ENCODE measurements at regions not wholly inside any gene's neighbourhood (a gene's known extent, or its start where the extent isn't known, plus 50 kb on each side); places are given as distances from the start of the nearest gene placed in this dataset.
"Not testable (repeated sequence)": the region's sequence is repeated elsewhere in the genome, so short reads cannot be mapped to it uniquely, and the experiment has no call there.

GRCh38 chr5:21419383-21419782, 1431.4 kb upstream of the CDH18 start:
- no peak overlapping the region for H3K4me3 ChIP-seq (replicated peaks; ENCODE audit: insufficient read depth, low read length)
- DNase-seq (ENCODE audit: low read depth in 1 of 2, low spot score in 1 of 2) = no peak
- TF ChIP-seq POLR2AphosphoS5 (IDR thresholded peaks at IDR 0.05; ENCODE audit: low read depth) (no peak), GABPA (IDR thresholded peaks at IDR 0.05; ENCODE audit: low read depth) (no peak), CTCF (IDR thresholded peaks at IDR 0.05; ENCODE audit: insufficient read depth, low read length) (no peak), SPI1 (IDR thresholded peaks at IDR 0.05; ENCODE audit: borderline replicate concordance, low read depth) (no peak)
- TF ChIP-seq, protein P1, sequence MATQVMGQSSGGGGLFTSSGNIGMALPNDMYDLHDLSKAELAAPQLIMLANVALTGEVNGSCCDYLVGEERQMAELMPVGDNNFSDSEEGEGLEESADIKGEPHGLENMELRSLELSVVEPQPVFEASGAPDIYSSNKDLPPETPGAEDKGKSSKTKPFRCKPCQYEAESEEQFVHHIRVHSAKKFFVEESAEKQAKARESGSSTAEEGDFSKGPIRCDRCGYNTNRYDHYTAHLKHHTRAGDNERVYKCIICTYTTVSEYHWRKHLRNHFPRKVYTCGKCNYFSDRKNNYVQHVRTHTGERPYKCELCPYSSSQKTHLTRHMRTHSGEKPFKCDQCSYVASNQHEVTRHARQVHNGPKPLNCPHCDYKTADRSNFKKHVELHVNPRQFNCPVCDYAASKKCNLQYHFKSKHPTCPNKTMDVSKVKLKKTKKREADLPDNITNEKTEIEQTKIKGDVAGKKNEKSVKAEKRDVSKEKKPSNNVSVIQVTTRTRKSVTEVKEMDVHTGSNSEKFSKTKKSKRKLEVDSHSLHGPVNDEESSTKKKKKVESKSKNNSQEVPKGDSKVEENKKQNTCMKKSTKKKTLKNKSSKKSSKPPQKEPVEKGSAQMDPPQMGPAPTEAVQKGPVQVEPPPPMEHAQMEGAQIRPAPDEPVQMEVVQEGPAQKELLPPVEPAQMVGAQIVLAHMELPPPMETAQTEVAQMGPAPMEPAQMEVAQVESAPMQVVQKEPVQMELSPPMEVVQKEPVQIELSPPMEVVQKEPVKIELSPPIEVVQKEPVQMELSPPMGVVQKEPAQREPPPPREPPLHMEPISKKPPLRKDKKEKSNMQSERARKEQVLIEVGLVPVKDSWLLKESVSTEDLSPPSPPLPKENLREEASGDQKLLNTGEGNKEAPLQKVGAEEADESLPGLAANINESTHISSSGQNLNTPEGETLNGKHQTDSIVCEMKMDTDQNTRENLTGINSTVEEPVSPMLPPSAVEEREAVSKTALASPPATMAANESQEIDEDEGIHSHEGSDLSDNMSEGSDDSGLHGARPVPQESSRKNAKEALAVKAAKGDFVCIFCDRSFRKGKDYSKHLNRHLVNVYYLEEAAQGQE (IDR thresholded peaks at IDR 0.05; ENCODE audit: insufficient replicate concordance, low read depth) = no peak
- no peaks in the 10 kb centered on the region for H3K27me3 ChIP-seq (ENCODE audit: insufficient read depth, poor library complexity, severe bottlenecking)
- no peak overlapping the region for H3K27ac ChIP-seq (replicated peaks)

DNA sequence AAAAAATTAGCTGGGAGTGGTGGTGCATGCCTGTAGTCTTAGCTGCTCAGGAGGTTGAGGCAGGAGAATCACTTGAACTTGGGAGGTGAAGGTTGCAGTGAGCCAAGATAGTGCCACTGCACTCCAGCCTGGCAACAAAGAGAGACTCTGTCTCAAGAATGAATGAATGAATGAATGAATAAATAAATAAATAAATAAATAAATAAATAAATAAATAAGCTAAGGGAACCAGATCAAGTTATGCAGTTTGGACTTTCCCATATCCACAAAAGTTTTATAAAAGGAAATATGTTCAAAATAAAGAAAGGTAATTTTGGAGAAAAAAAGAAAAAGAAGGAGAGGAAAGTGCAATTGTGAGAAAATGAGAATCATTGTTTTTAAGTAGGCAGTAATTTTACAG, 1414.1 kb upstream of the CDH18 start:
- H3K4me3 ChIP-seq (replicated peaks; ENCODE audit: insufficient read depth, low read length); DNase-seq (ENCODE audit: low read depth in 1 of 2, low spot score in 1 of 2); H3K27me3 ChIP-seq (ENCODE audit: insufficient read depth, poor library complexity, severe bottlenecking); H3K27ac ChIP-seq (replicated peaks): not testable (repeated sequence)

GRCh38 chr5:21398511-21398910, 1410.5 kb upstream of the CDH18 start:
- no peak overlapping the region for H3K4me3 ChIP-seq (replicated peaks; ENCODE audit: insufficient read depth, low read length)
- H3K27me3 ChIP-seq (ENCODE audit: insufficient read depth, poor library complexity, severe bottlenecking) = no peaks in the 10 kb centered on the region
- TF ChIP-seq POLR2AphosphoS5 (IDR thresholded peaks at IDR 0.05; ENCODE audit: low read depth) (no peak), SPI1 (IDR thresholded peaks at IDR 0.05; ENCODE audit: borderline replicate concordance, low read depth) (no peak), CTCF (IDR thresholded peaks at IDR 0.05; ENCODE audit: insufficient read depth, low read length) (no peak)
- TF ChIP-seq, protein P1 (IDR thresholded peaks at IDR 0.05; ENCODE audit: insufficient replicate concordance, low read depth) = no peak
- DNase-seq (ENCODE audit: low read depth in 1 of 2, low spot score in 1 of 2) = no peak
- H3K27ac ChIP-seq (replicated peaks) = no peak overlapping the region

- DNase-seq (ENCODE audit: low read depth in 1 of 2, low spot score in 1 of 2) = no peak
- Histone ChIP-seq H3K4me3 (replicated peaks; ENCODE audit: insufficient read depth, low read length) (no peak overlapping the region), H3K27ac (replicated peaks) (no peak overlapping the region), H3K27me3 (ENCODE audit: insufficient read depth, poor library complexity, severe bottlenecking) (no peaks in the 10 kb centered on the region)
- TF ChIP-seq SPI1 (IDR thresholded peaks at IDR 0.05; ENCODE audit: borderline replicate concordance, low read depth) = no peak
Measured at GRCh38 chr5:21397693-21398092, 1409.7 kb upstream of the CDH18 start.

GRCh38 chr5:21391506-21391905, 1403.5 kb upstream of the CDH18 start:
- H3K27ac ChIP-seq (replicated peaks) = no peak overlapping the region
- no peak overlapping the region for H3K4me3 ChIP-seq (replicated peaks; ENCODE audit: insufficient read depth, low read length)
- no peak for DNase-seq (ENCODE audit: low read depth in 1 of 2, low spot score in 1 of 2)
- TF ChIP-seq POLR2AphosphoS5 (IDR thresholded peaks at IDR 0.05; ENCODE audit: low read depth) = no peak
- TF ChIP-seq GABPA (IDR thresholded peaks at IDR 0.05; ENCODE audit: low read depth) = no peak
- no peak for TF ChIP-seq CTCF (IDR thresholded peaks at IDR 0.05; ENCODE audit: insufficient read depth, low read length)
- TF ChIP-seq SPI1 (IDR thresholded peaks at IDR 0.05; ENCODE audit: borderline replicate concordance, low read depth) = no peak
- TF ChIP-seq, protein P1 (IDR thresholded peaks at IDR 0.05; ENCODE audit: insufficient replicate concordance, low read depth) = no peak
- H3K27me3 ChIP-seq (ENCODE audit: insufficient read depth, poor library complexity, severe bottlenecking) = no peaks in the 10 kb centered on the region

DNA sequence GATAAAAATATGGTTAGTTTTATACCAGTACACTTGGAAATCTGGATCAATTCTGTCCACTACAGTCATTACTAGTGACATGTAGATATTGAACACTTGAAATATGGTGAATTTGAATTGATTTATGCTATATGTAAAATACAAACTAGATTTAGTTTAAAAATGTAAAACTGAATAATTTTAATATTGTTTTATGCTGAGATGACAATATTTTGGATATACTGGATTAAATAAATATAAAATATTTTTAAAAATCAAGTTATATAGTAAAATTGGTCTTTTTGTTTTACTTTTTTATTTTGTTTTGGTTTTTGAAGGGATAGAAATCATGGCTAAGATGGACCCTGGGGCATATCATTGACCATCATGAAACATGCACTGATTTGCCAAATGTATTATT, 1372.8 kb upstream of the CDH18 start:
- H3K27me3 ChIP-seq (ENCODE audit: insufficient read depth, poor library complexity, severe bottlenecking); H3K27ac ChIP-seq (replicated peaks); H3K4me3 ChIP-seq (replicated peaks; ENCODE audit: insufficient read depth, low read length); DNase-seq (ENCODE audit: low read depth in 1 of 2, low spot score in 1 of 2): not testable (repeated sequence)
